ES-I3 (cell line): ENCODE measurements at regions not wholly inside any gene's neighbourhood (a gene's known extent, or its start where the extent isn't known, plus 50 kb on each side); places are given as distances from the start of the nearest gene placed in this dataset.

Experiments
- H3K36me3 ChIP-seq: 2 replicates; pipeline ENCODE4 v1.6.1; 2013; ENCODE audit warnings: mild to moderate bottlenecking, low read length, control low read depth, moderate library complexity; ENCODE audit not compliant: insufficient read depth
- H3K4me1 ChIP-seq: 2 replicates; pipeline ENCODE4 v1.6.1; 2013; ENCODE audit warnings: mild to moderate bottlenecking, control low read depth, low read length; ENCODE audit not compliant: insufficient read depth
- H3K9ac ChIP-seq: 2 replicates; pipeline ENCODE4 v1.6.1; 2013; ENCODE audit warnings: low read depth, mild to moderate bottlenecking, low read length, moderate library complexity
- H3K9me3 ChIP-seq: 2 replicates; pipeline ENCODE4 v1.6.1; 2013; ENCODE audit warnings: mild to moderate bottlenecking, low read length, moderate library complexity; ENCODE audit not compliant: control insufficient read depth, insufficient read depth

DNA sequence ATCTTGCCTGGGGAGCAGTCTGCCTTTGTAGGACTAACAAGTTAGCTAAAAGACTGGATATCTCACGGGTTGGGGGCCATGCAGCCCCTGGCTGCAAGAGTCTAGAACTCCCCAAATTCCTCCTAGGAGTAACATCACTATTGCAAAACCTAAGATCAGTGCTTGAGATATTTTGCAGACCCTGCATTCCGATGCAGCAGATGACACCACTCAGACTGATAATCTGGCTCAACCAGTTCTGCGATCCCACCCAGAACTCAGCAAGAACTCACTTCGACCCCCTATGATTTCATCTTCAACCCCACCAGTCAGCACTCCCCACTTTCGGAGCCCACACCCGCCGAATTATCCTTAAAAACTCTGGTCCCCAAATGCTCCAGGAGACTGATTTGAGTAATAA lies 834.0 kb downstream of the C4orf33 start:
- no peaks in the 10 kb centered on the region for H3K9me3 ChIP-seq
- H3K36me3 ChIP-seq, result no peaks in the 10 kb centered on the region
- no peaks in the 10 kb centered on the region for H3K4me1 ChIP-seq
- no peak overlapping the region for H3K9ac ChIP-seq

DNA sequence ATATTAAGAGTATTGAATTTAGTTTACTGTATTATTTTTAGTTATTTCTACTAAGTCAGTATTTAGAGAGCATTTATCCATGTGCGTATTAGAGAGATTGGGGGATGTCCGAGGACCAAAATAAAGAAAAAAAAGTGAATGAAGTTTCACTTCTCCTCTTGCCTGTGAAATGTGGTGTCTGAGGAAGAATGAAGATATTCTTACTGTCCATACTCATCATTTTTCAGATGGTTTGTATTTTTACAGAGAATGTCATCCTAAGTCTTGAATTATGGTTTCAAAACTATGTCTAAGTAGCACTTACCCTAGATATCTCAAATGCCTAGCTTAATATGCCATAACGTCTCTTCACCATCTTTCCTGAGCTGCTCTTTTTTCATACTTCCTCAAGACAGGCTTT lies 854.3 kb downstream of the C4orf33 start:
- no peak overlapping the region for H3K9ac ChIP-seq
- no peaks in the 10 kb centered on the region for H3K36me3 ChIP-seq
- no peaks in the 10 kb centered on the region for H3K4me1 ChIP-seq
- no peaks in the 10 kb centered on the region for H3K9me3 ChIP-seq

DNA sequence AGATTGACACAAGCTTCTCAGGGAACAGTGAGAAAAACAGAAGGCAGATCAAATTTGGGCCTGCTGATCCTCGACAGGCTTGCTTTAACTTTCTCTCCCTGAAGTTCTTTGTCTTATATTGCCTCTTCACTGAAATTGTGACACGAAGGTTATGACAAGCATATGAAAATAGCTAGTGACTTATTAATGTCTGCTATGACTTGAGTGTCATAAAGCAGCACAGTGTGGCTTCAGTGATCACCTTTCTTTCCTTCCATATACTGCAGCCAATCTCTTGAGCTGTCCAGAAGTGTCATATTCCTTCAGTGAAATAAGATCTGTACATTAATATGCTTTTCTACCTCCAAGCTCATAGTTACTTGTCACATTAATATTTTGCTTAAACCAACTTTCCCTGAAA lies 870.2 kb downstream of the C4orf33 start:
- Histone ChIP-seq H3K9me3 (peaks cover 3% of the 10 kb centered on the region; the same call in 1 of the 2 replicates), H3K36me3 (no peaks in the 10 kb centered on the region), H3K4me1 (no peaks in the 10 kb centered on the region)

DNA sequence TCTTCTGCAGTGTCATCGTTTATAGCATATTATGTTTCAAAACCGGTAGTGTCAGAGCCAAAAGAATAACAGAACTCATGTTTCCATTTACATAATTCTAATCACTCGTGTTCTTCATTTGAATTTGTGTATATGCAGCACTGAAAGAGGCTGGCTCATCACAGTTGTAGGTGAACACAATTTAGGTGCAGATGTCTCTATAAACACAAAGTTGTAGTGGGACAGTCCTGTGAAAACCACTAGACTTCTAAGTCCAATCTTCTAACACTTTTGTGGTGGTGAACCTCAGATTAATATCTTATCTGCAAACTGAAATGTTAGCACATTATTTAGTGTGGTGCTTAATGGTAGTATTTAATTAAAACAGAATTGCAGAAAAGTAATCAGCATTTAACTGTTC lies 872.4 kb downstream of the C4orf33 start:
- H3K9ac ChIP-seq, result no peak overlapping the region
- H3K9me3 ChIP-seq, result peaks cover 3% of the 10 kb centered on the region; the same call in 1 of the 2 replicates
- 0 out of 2 replicates have a peak, but pooled peaks cover 3% of the 10 kb centered on the region for H3K4me1 ChIP-seq
- no peaks in the 10 kb centered on the region for H3K36me3 ChIP-seq

More for the DNA sequence above, 870.2 kb downstream of the C4orf33 start:
- no peak overlapping the region for H3K9ac ChIP-seq

DNA sequence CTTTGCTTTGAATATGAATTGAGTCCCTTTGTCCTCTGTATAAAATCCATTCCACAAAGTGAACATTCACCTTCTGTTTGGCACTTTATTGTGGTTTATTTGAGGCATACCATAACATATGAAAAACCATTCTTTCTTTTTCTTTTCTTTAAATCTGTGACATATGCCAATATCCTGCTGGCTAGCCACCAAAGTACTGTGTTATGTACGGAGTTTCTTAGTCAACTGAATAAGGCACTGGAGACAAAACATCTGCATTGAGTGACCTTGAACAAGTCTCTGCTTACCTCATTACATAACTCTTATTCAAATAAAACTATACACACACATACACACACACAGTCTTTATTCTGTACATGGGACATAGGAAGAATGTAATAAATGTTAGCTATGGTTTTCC lies 872.8 kb downstream of the C4orf33 start:
- Histone ChIP-seq H3K4me1 (0 out of 2 replicates have a peak, but pooled peaks cover 3% of the 10 kb centered on the region), H3K9me3 (peaks cover 3% of the 10 kb centered on the region; the same call in 1 of the 2 replicates), H3K9ac (no peak overlapping the region), H3K36me3 (no peaks in the 10 kb centered on the region)

DNA sequence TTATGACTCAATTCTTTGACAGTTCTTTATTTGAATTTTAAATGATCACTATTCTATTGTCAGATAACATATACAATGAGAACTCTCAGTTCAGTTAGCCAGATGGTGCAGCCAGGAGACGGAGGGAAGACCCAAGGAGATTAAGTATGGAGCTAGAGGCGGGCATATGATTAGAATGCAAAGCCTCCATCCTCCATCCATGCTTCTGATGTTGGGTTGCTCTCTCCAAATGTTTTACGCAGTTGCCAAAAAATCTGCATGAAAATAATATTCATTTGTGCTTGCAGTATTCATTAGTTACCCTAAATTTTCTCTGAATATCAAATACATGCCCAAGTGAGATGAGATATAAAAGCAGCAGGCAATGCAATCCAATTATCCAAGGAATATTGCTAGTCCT lies 874.8 kb downstream of the C4orf33 start:
- H3K9me3 ChIP-seq, result peaks cover 3% of the 10 kb centered on the region; the same call in 1 of the 2 replicates
- 0 out of 2 replicates have a peak, but pooled peaks cover 3% of the 10 kb centered on the region for H3K4me1 ChIP-seq
- no peak overlapping the region for H3K9ac ChIP-seq
- no peaks in the 10 kb centered on the region for H3K36me3 ChIP-seq

DNA sequence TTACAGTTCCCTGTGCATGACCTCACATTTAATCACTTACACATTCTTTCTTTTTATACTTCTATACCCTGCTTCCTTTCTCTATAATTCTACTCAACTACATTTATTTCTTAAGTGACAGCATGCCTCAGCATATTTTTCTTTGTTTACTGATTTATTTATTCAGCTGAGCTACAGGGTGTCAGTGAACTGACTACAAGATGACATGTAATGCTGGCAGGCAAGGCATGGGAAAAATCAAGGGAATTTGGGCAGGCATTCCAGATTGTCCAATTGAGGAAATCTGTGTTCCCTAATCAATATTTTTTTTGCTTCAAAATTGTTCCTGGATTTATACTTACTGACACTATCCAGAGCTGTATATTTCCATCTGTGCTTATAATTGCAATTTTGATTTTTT lies 875.5 kb downstream of the C4orf33 start:
- peaks cover 3% of the 10 kb centered on the region; the same call in 1 of the 2 replicates for H3K9me3 ChIP-seq
- H3K4me1 ChIP-seq, result 0 out of 2 replicates have a peak, but pooled peaks cover 3% of the 10 kb centered on the region
- H3K36me3 ChIP-seq, result no peaks in the 10 kb centered on the region
- H3K9ac ChIP-seq, result no peak overlapping the region

DNA sequence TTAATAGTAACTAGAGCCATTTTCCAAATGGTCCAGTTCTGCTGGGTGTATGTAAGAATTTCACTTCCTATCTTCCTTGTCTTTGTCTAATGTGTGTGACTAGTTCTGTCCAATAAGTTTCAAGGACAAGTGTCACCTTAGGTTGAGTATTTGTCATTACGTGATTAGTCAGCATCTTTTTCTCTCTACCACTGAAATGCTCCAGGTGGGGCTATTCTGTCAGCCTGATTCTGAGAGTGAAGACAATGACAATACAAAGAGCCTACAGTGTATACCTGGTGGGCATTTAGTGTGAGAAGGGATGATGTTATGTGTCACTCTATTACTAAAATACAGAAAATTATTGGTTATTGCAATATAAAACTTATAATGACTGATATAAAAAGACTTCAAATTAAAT lies 876.3 kb downstream of the C4orf33 start:
- peaks cover 3% of the 10 kb centered on the region; the same call in 1 of the 2 replicates for H3K9me3 ChIP-seq
- no peak overlapping the region for H3K9ac ChIP-seq
- 0 out of 2 replicates have a peak, but pooled peaks cover 3% of the 10 kb centered on the region for H3K4me1 ChIP-seq
- H3K36me3 ChIP-seq, result no peaks in the 10 kb centered on the region

DNA sequence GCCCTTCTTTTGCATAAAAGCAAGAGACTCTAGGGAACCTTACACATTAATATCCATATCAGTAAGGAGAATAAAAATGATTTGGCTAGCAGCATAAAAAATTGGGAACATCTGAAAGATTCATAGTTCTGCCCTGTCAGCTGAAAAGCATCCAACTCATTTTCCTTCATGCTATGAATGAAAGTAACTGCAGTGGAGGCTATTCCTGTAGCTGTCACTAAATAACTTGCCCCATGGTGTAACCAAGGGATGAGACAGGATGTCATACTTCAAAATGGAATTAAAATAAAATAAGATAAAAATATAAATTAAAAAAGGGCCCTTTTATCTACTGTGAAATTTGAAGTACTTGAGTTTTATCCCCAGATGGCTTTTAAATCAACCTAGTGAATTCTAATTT lies 878.8 kb downstream of the C4orf33 start:
- no peak overlapping the region for H3K9ac ChIP-seq
- 0 out of 2 replicates have a peak, but pooled peaks cover 3% of the 10 kb centered on the region for H3K4me1 ChIP-seq
- no peaks in the 10 kb centered on the region for H3K36me3 ChIP-seq
- no peaks in the 10 kb centered on the region for H3K9me3 ChIP-seq

DNA sequence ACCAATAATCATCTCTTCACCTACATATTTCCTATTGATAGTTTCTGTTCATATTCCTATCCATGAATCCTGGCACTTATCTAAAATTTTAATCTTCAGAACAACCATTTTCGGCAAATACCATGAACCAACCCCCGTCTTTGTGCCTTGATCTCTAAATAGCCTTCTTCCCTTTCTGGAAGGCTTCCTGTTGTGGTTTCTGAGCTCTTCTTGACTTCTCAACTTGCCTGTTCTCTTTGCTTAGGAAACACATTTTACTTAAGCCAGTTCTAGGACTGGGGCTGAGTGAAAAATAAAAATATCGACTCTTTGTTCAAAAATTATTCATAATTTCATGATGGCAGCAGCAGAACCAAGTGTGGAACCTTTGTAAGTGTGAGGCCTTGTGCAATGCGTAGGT lies 882.4 kb downstream of the C4orf33 start:
- H3K4me1 ChIP-seq, result no peaks in the 10 kb centered on the region
- H3K36me3 ChIP-seq, result no peaks in the 10 kb centered on the region
- no peaks in the 10 kb centered on the region for H3K9me3 ChIP-seq

DNA sequence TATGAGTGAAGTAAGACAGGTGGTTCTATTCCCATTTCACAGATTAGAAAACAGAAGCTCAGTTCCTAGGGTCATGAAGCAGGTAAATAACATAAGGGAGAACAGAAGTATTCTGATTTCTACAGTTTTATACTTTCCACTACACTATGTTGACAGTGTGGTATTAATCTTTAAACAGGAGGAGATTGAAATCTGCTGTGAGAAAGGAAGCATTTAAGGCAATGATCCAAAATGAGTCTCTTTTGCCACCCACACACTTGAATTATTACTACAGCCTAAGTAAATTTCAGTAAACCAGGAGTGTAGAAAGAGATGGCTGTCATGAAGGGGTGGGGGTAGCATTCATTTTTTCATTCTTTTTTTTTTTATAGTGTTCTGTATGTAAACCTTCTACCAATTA lies 893.0 kb downstream of the C4orf33 start:
- Histone ChIP-seq H3K9me3 (no peaks in the 10 kb centered on the region), H3K9ac (no peak overlapping the region), H3K36me3 (no peaks in the 10 kb centered on the region), H3K4me1 (peaks cover 4% of the 10 kb centered on the region; the same call in 1 of the 2 replicates)

More for the DNA sequence above, 882.4 kb downstream of the C4orf33 start:
- H3K9ac ChIP-seq, result no peak overlapping the region

DNA sequence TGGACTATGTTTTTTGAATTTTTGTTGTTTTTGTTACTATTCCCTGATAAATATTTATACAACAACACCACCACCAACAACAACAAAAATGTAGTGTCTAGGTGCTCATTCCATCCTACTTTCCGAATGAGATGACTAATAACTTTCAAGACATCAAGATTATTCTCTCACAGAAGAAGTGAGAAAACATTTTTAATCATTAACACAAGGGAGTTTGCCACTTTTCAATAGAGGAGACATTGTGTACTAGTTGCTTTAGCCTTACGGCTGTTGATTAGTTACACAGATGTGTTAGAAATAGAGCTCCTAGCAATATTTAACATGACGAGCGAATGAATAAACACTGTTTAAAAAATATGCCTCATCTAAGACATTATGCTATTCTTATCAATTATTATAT lies 898.8 kb downstream of the C4orf33 start:
- Histone ChIP-seq H3K4me1 (no peaks in the 10 kb centered on the region), H3K9ac (no peak overlapping the region), H3K9me3 (no peaks in the 10 kb centered on the region; the same call in 1 of the 2 replicates)

DNA sequence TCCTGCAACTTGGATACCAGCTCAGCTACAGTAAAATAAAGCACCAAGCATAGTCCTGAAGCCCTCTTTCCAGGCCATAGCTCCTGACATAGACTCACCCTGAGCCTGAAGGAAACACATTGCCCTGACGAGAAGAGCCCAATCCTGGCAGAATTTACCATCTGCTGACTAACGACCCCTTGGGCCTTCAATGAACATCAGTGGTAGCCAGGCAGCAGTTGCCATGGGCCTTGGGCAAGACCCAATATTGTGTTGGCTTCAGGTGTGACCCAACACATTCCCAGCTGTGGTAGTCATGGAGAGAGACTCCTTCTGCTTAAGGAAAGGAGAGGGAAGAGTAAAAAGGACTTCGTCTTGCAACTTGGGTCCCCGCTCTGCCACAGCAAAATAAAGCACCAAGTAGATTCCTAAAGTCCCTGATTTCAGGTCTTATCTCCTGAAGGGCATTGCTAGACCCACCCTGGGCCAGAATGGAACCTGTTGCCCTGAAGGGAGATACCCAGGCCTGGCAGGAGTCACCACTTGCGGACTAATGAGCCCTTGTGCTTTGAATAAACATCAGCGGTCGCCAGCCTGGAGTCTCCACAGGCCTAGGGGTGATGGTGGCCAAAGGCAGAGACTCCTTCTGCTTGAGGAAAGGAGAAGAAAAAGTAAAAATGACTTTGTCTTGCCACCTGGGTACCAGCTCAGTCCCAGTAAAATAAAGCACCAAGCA lies 902.6 kb downstream of the C4orf33 start:
- H3K9me3 ChIP-seq, result no peaks in the 10 kb centered on the region; the same call in 1 of the 2 replicates
- no peaks in the 10 kb centered on the region; the same call in 1 of the 2 replicates for H3K36me3 ChIP-seq
- no peak overlapping the region for H3K9ac ChIP-seq
- H3K4me1 ChIP-seq, result no peaks in the 10 kb centered on the region

More for the DNA sequence above, 898.8 kb downstream of the C4orf33 start:
- no peaks in the 10 kb centered on the region; the same call in 1 of the 2 replicates for H3K36me3 ChIP-seq

DNA sequence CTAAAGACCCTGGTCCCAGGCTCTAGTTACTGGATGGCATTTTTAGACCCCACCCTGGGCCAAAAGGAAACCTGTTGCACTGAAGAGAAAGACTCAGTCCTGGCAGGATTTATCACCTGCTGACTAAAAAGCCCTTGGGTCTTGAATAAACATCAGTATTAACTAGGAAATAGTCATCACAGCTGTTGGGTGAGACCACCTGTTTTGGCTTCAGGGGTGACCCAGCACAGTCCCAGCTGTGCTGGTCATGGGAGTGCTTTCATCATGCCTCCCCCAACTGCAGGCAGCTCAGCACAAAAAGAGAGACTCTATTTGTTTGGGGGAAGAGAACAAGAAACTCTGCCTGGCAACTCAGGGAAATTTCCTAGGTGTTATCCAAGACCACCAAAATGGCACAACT lies 903.2 kb downstream of the C4orf33 start:
- no peaks in the 10 kb centered on the region; the same call in 1 of the 2 replicates for H3K36me3 ChIP-seq
- no peaks in the 10 kb centered on the region for H3K4me1 ChIP-seq
- no peaks in the 10 kb centered on the region; the same call in 1 of the 2 replicates for H3K9me3 ChIP-seq
- no peak overlapping the region for H3K9ac ChIP-seq

DNA sequence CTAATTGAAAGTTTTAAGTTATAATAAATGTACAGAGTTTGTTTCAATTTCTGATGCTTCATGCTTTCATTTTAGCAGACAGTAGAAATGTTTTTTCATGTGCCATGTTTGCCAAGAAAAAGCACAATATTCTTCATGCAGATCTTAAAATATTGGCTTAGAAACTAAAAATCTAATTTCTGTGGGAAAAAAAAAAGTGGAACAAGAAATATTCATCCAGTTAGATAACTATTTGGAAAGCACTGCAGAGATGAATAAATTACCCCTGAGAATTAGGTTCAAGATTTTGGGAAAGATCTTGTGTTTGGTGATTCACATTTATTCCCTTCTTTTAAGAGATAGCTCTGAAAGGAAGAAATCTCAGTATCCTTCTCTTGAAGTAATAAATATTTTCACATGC lies 912.5 kb downstream of the C4orf33 start:
- Histone ChIP-seq H3K4me1 (no peaks in the 10 kb centered on the region), H3K9ac (no peak overlapping the region), H3K36me3 (no peaks in the 10 kb centered on the region), H3K9me3 (no peaks in the 10 kb centered on the region)
